Hepatocyte (in vitro differentiated cells): ENCODE measurements at regions not wholly inside any gene's neighbourhood (a gene's known extent, or its start where the extent isn't known, plus 50 kb on each side); places are given as distances from the start of the nearest gene placed in this dataset.

Experiments used
- CTCF ChIP-seq: fragments of 200-600 bp; sonication (generic); IDR thresholded peaks from 2 replicates; pipeline ENCODE4 v1.5.1; 2016; ENCODE audit warnings: antibody characterized with exemption, mild to moderate bottlenecking; ENCODE audit not compliant: poor library complexity
- EZH2phosphoT487 ChIP-seq: fragments of 200-600 bp; sonication (generic); IDR thresholded peaks from one replicate; pipeline ENCODE4 v1.6.1; 2018; ENCODE audit warnings: antibody characterized with exemption, mild to moderate bottlenecking, low read depth, moderate library complexity; ENCODE audit not compliant: unreplicated experiment, severe bottlenecking

GRCh38 chr6:153208706-153209105, 77.6 kb upstream of the RGS17 start:
- no peak for TF ChIP-seq CTCF
- TF ChIP-seq EZH2phosphoT487: no peak
